ENCODE measurements at regions not wholly inside any gene's neighbourhood (a gene's known extent, or its start where the extent isn't known, plus 50 kb on each side); places are given as distances from the start of the nearest gene placed in this dataset.

DNA sequence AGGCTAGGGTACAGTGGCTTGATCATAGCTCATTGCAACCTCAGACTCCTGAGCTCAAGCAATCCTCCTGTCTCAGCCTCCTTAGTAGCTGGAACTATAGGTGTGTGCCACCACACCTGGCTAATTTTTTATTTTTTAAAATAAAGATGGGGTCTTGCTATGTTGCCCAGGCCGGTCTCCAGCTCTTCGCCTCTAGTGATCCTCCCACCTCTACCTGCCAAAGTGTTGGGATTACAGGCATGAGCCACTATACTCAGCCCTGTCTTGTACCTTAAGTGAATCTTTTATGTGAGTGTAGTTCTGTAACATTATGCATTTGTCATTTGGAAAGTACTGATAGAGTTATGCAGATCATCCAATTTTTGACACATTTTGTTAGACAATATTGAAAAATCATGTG lies 66.9 kb upstream of the C15orf39 start:
- no peak for DNase-seq (ENCODE audit: low spot score)

DNA sequence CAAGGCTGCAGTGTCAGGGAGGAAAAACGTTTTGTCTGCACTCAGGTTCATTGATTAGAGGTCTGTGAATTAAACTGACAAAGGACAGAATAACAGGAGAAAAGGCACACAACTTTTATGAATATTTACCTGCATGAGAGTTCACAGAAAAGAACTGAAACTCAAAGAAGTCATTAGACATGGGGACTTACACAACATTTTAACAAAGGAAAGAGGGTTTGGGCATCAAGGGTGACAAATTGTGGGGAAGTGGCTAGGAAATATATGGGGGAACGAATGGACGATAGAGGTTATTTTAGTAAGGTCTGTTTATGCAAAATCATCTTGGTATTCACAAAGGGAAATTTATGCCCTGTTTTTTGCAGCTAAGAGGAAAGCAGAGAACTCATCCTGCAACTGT lies 65.6 kb upstream of the C15orf39 start:
- no peak for DNase-seq (ENCODE audit: low spot score)

DNA sequence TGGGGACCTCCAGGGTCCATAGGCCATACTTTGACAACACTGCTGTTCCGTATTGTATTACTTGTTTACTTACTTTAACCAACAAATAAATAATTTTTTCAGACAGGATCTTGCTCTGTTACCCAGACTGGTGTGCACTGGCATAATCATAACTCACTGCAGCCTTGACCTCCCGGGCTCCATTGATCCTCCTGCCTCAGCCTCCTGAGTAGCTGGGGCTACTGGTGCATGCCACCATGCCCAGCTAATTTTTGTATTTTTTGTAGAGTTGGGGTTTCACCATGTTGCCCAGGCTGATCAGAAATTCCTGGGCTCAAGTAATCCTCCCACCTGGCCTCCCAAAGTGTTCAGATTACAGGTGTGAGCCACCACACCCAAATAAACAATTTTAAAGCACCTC lies 64.9 kb upstream of the C15orf39 start:
- DNase-seq (ENCODE audit: low spot score) = no peak

DNA sequence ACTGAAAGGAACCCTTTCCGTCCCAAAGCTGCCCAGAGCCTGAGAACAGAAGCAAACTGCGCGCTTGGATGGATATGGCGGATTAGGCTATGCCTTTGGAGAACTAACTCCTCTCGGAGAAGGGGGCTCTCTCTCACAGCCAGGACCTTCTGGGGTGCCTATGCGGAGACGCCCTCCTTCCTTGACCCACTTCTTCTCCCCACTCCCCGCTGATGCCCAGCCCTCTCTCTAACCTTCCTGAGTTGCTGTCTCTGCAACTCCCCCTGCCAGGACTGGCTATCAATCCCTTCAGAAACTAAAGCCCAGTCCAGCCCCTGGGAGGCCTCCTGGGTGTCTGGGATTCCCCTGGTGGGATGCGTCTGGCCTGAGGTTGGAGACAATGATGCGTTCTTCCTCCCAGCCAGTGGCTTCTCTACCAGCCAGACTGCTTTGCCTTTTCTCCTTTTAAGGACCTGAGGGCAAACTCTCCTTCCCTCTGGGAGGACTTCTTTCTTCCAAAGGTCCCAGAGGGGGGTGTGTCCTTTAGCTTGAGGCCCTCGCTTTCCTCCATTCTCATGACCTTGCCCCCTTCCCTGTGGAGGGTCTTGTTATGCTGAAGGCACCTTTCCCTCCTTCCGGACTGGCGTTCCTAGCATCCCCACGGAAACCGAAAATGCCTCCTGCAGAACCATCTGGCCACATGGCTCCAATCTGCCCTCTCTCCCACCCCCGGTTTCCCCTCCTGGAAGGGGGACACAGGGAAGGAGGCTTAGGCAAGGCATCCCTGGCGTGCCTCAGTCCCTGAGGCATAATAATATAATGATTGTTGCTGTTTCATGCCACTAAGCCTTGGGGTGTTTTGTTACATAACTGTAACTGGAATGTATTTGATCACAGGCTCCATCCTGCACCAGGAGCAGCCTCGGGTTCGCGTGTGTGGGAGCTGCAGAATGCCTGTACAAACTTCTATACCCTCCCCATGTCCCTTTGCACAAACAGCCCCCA lies 63.4 kb upstream of the C15orf39 start:
- DNase-seq (ENCODE audit: low spot score) = no peak

DNA sequence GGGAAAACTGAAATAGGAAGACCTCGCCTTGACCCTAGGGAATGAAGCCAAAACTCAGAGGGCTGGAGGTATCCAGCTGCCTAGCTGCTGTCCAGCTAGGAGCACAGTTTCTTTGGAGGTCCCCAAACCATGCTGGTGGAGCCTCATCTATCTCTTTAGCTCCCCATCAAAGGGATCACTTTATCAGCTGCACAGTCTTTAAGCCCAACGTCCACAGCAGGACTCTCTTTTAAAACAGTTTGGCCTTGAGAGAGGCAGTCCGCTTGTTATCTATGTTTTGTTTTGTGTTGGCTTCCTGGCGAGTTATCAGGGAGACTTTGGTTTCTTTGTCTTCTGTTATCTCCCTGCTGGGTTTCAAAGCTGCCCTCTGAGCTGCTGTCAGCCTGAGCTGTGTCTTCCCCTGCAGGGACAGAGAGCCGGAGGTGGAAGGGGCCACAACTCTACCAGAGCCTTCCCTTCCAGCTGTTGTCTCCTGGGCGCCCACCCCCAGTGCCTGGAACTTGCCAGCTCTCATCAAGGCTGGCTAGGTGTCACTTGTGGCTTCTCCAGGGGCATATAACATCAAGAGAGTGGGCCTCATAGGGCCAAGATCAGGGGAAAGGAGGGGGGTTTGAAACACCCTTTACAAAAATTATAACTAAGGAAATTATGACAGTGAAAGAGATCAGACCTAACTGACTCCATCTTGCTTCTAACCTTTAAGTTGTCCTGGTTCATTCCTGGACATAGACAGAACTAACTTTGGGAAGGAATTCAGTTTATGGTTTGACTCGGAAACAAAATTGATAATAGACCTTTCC lies 61.4 kb upstream of the C15orf39 start:
- peak; percentile 36 for DNase-seq (ENCODE audit: low spot score)

DNA sequence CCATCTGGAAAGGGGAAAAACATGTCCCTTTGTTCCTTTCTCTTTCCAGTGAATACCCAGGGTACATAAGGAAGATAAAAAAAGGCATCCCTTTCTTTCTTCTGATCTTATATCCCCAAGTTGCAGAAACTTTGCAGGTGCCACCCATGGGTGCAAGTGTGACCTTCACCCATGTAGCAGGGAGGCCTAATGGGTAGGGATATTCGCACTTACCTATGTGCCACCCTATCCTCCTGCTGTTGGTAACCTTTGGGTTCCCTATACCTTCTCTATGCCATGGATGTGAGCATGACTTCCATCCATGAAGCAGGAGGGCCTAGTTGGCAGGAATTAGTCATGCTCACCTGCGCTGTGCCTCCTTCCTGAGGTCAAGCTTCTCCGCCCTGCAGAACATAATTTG lies 59.2 kb upstream of the C15orf39 start:
- DNase-seq (ENCODE audit: low spot score) = no peak

DNA sequence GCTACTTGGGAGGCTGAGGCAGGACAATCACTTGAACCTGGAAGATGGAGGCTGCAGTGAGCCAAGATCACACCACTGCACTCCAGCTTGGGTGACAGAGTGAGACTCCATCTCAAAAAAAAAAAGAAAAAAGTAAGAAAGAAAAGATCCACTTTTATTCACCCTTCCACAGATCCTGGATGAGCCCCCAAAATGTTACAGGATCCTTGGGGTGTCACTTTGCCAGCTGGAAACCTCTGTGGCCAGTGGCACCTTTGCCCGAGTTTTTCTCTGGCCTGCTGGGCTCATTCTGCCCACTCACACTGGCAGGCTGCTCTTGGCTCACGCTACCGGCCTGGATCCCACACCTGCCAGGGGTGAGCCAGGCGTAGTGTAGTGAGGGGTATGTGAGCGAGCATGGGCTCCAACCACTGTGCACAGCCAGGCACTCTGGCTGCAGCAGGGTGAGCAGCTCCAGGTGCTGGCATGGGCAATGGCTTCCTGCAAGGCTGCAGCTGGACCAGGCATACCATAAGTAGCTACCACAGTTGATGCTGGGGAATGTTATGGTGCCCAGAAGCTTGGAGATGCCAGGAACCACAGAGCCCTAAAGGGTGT lies 57.8 kb upstream of the C15orf39 start:
- DNase-seq (ENCODE audit: low spot score) = no peak

DNA sequence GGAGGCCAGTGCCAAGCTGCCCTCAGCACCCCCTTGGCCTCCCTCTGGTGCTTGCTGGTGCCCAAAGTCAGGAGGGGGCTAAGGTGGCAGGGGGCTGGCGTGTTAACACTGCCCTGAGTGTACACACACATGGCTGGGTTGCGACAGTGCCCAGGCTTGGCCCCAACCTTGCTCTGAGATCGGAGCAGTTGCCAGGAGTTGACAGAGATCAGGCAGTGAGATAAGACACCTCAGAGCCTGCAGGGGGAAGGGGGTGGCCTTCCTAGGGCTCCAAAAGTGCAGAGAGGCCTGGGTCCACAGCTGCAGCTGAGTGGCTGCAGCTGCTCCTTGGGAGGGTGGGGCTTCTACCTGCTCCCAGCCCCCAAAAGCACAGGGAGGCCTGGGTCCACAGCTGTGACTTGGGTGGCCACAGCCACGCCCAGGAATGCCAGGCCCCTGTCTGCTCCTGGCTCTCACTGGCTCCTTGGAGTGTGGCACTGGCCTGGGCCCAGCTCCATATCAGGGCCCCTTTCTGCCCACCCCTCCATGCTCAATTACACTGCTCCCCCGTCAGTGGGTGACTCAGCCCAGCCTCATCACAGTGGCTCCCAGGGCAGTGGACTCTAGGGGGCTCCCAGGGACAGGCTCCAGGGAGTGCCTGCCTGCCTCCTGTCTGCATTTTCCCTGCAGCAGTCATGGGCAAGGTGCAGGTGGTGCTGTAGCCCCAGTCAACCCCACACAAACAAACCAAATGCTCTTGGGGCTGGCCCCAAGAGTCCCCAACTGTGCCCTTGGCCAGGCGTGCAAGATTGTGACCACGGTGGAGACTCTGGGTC lies 56.4 kb upstream of the C15orf39 start:
- no peak for DNase-seq (ENCODE audit: low spot score)

DNA sequence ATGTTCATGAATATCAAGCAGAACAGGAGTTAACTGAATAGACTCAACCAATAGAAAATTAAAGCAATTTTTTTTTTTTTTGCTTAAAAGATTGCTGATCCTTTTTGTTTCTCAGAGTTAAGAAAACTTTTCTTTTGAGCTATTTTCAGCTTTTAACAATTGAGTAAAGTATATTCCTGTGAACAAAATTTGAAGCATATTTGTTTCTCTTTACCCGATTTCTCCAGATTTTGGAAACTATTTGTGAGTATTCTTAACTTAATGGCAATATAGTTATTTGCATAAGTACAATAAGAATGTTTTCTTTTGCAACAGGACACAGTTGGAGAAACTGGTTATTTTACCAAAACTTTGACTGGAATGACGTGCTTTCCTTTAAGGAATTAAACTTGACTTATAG lies 53.4 kb upstream of the C15orf39 start:
- DNase-seq (ENCODE audit: low spot score) = no peak

DNA sequence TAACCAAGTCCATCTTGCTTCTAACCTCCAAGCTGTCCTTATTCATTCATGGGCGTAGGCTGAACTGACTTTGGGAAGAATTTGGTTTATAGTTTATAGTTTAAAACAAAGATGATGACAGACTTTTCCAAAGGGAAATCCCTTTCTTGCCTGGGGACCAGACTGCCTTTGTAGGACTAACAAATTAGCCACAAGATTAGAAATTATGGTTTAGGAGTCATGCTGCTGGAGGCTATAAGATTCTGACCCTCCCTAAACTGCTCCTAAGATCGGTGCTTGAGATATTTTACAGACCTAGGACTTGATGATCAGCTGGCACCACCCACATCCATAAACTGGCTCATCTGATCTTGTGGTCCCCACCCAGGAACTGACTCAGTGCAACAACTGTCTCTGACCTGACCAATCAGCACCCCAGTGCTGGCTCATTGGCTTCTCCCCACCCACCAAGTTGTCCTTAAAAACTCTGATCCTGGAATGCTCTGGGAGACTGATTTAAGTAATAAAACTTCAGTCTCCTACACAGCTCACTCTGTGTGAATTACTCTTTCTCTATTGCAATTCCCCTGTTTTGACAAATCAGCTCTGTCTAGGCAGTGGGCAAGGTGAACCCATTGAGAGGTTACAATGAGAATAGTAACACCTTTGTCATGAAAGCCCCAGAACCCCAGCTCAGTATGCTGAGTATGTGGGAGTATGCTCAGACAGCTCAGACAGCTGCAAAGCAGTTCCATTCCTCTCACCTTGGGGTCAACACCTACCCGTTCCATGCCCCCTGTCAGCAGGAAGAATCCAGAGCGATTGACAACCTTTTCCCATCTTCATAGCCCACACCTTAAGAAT lies 51.6 kb upstream of the C15orf39 start:
- DNase-seq (ENCODE audit: low spot score) = no peak

DNA sequence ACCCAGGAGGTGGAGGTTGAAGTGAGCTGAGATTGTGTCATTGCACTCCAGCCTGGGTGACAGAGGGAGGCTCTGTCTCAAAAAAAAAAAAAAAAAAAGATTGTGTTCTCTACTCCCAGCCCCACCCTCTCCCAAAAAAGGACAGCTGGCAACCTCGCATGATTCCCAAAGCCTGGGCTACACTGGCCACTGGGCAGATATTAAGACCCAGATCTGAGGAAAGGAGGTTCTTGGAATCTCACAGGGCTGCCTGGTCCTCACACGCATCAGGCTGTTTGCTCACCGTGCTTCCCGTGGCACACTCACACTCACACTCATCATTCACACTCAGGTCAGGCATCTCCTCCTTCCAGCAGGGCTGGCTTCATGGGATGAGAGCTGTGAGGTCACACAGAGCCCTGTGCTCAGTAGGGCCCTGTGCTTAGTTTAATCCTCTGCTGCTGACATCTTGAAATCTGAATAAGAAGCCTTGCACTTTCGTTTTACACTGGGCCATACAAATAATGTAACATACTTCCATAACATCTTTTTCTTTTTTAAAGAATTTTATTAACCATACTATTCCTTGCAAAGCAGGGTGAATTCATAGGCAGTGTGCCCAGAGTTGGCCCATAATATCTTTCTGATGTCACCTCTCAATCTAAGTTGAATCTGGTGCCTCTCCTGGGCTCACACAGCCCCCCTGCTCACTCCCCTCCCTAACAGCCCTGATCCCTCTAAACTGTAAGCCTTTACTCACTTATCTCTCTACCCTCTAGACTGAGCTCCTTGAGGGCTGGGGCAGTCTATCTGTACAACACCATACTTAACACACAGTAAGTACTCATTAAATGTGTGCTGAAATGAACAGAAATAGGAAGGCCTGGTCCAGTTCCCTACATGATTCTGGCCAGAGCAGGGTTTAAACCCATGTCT lies 50.2 kb upstream of the C15orf39 start:
- no peak for DNase-seq (ENCODE audit: low spot score)

All from iPS-NIHi11 (cell line).